GM18909 (cell line): ENCODE measurements at regions not wholly inside any gene's neighbourhood (a gene's known extent, or its start where the extent isn't known, plus 50 kb on each side); places are given as distances from the start of the nearest gene placed in this dataset.

Experiments
- ATAC-seq: cut with Tn5 transposase; IDR thresholded peaks from one replicate; pipeline ENCODE4 v1.9.1; 2021; ENCODE audit warnings: mild to moderate bottlenecking; ENCODE audit not compliant: unreplicated experiment, poor library complexity

DNA sequence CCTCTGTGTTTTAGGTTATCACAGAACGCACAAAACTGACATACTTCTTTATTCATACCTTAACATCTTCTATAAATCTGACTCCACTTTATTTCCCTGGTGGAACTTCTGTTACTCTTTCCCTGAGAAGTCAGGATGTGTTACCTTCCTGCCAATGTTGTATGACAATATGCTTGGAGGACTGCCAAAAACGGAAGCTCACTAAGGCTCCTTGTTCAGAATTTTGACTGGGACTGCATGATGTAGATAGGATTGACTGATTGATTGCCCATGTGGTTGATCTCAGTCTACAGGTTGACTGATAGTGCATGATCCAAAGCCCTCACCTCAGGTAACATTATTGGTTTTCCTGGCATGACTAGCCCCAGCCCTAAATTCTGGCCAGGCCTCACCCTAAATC, 319.4 kb downstream of the TLR4 start:
- no peak for ATAC-seq

DNA sequence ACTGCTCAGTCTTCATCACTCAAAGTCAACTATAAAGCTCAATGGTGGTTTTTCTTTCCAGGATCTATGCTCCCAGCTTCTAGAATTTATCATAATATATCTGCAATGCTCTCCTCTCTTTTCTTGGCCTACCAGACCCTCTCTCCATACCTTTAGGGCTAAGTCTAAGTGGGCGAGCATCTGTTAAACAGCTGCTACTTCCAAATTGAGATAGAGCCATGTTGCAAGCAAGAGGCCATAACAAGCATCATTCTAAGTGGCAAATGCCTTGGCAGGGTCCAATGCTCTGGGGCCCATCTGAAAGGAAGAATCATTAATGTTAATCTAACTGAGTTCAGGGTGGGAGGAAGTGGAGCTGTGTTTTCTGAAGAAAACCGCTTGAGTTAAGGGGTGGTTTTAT, 324.0 kb downstream of the TLR4 start:
- no peak for ATAC-seq

GRCh38 chr9:118029425-118029824, 325.2 kb downstream of the TLR4 start:
- ATAC-seq, result no peak

- no peak for ATAC-seq
Observed at GRCh38 chr9:118034701-118035100, 330.5 kb downstream of the TLR4 start.

- ATAC-seq, result no peak
Observed at GRCh38 chr9:118038713-118039112, 334.5 kb downstream of the TLR4 start.

DNA sequence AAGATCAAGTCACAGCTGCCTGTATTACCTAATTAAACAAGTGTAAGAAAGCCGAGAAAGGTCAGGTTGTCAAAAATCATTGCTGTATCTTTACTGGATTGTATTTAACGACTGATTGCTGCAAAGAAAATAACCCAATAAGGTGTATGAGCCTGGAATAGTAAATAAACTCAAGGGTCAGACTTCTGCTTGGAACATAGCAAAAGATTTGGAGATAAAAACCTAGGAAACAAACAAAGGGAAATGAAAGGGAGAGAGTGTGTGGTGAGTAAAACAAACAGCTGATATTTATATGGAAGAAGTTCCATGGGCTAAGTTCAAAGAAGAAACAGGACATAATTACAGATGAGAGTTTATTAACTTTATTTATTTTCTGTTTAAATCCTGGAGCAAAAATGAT, 354.0 kb downstream of the TLR4 start:
- ATAC-seq, result no peak

GRCh38 chr9:118059484-118060278, 355.5 kb downstream of the TLR4 start:
- no peak for ATAC-seq

DNA sequence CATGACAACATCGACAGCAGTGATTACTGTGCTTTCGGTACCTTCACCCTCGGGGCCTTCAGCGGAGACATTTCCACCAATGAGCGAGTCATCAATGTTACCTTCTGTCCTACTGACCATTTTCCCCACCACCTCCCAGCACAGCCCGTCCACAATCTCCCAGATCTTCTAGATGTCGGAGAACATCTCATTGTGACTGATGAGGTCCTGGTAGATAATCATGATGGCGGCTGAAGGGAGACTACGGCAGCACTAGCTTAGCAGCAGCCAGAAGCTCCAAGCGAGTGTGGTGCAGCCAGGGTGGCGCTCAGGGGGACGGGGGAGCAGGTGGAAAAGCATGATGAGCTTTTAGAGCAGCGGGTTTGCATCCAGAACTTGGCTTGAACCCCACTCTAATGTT, 379.0 kb downstream of the TLR4 start:
- no peak for ATAC-seq

GRCh38 chr9:118088090-118088489, 383.9 kb downstream of the TLR4 start:
- no peak for ATAC-seq

GRCh38 chr9:118091226-118091625, 387.0 kb downstream of the TLR4 start:
- no peak for ATAC-seq

DNA sequence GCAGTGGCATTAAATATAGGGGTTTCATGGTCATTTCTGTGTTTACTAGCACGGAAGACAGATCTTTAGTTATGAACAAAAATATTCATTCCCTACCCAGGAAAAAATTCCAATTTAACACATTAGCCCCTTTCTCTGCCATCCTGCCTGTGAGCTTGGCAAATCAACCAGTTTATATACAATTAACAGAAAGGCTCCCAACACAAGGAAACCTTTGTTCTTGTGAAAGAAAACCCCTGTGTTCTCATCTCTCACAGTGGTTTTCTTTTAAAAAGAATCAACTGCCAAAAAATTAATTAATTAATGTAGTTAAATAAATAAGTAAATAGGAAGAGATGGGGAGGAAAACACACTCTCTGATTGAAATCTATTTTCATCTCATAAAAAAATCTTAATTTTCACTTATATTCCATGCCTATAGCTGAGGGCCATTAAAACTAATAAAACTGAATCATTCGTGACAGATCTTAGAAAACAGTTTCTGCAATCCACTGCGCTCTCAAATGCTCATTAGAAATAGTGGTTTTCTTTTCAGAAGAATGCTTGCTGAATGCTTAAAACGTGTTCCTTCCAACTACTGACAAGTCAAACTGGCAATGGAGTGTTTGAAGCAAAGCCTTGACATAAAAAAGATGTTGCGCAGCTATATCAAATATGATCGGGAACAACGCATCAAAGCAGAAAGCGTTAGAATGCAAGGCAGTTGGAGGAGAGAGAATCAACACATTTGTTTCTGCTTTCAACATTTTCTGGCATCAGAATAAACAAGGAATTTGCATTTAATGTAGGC, 387.7 kb downstream of the TLR4 start:
- no peak for ATAC-seq

DNA sequence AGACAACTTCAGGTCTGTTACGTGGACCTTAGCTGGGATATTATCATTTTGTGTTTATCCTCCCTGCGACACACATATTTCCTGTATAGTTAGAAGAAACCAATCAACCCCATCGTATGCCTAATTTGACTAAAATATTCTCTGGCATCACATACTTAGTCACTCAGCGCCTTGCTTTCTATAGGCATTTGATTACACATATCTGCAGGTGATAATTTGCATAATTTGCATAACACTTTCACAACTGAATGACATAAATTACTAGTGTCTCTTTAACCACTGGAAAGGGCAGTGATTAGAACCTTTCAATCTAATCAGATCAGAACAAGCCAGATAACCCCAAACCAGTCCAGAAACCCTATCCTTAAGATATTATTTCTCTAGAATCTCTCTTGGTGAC, 390.2 kb downstream of the TLR4 start:
- ATAC-seq, result no peak

DNA sequence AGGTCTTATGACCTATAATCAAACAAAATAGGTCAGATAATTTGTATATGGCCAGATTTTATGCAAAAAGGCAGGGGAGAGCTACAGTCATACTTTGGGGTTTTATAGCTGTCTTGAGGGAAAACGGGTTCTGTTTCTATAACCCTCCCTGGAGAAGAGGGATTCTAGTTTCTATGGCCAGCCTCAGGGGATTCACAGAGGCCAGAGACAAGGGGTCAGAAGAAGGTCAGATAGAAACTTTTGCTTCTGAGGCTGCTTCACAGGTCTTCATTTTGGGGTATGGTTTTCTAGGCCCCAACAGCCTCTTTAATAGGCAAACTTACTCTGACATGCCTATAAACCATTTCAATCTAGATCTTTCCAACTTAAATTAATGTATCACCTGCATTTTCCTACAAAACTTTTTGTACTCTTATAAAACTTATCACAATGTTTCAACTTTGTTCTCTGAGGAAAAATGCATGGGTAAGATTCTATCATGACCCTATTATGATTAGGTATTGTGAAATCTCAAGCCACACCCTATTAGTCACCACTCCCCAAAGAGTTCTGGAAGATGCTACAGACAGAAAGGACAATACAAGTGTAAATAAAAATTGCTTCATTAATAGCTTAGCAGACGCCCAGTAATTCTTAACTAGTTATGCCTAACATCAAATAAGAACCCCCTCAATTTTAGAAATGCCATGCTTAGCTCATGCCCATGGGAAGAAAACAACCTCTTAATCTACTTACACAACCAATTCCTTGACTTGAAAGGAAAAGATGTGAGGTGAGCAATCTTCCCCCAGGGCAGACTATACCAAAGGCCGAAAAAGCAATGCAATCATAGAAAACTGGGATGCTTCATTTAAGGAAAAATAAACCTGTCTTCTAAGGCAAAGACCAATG, 396.6 kb downstream of the TLR4 start:
- no peak for ATAC-seq

DNA sequence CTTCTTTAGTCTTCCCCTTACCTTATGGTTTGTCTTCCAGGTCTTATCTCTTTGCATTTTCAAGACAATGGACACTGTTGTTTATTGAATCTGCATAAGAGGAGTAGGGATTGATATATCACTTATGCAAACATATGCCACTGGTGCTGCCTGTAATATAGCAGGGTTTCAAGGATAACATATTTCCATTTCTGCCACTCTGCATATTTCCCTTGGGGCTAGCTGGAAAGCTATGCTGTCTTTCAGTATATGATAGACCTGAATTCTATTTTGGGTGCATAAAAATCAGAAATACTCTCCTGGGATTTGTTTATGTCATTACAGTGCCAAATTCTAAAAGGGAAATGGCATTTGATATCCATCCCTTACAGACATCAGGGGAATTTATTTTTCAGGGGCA, 400.2 kb downstream of the TLR4 start:
- ATAC-seq, result no peak

DNA sequence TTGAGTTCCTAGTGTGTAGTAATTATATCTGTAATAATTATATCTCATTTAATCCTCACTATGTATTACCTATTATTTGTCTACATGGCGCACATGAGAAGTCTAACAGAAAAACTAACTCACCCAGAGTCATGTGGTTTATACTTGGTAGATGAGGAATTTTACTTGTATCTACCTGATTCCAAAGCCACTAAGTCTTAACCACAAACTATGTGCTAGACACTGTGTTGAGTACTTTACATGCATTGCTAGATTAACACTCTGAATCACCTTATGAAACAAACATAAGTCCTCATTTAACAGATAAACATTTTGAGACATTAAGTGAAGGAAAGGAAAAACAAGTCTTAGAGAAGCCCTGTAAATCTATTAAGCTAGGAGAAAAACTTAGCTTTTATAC, 404.8 kb downstream of the TLR4 start:
- no peak for ATAC-seq

GRCh38 chr9:118109542-118109941, 405.3 kb downstream of the TLR4 start:
- no peak for ATAC-seq

- ATAC-seq, result no peak
Observed at GRCh38 chr9:118121361-118121760, 417.2 kb downstream of the TLR4 start.

- ATAC-seq, result no peak
Observed at GRCh38 chr9:118128313-118128712, 424.1 kb downstream of the TLR4 start.

- no peak for ATAC-seq
Observed at GRCh38 chr9:118129541-118129940, 425.3 kb downstream of the TLR4 start.

DNA sequence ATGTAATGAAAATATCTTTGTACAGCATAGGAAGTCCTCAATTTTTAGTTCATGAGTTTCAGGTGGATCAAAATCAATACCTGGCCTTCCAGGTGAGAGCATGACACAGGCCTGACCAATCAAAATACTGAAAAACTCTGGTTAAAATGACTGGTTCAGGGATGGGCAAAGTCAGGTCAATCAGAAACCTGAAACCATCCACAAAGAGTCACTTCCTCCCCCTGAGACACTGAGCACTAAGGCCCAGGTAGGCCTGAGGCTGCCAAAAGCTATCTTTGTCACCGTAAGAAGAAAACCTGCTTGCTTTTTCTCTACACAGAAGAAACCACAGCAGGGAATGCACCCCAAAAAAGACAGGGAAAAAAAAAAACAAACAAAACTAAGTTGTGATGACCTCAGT, 444.8 kb downstream of the TLR4 start:
- no peak for ATAC-seq

GRCh38 chr9:118156846-118157245, 452.6 kb downstream of the TLR4 start:
- no peak for ATAC-seq
